Left renal cortex interstitium (tissue), 4 donors: ENCODE measurements at regions not wholly inside any gene's neighbourhood (a gene's known extent, or its start where the extent isn't known, plus 50 kb on each side); places are given as distances from the start of the nearest gene placed in this dataset.
"Not testable (repeated sequence)": the region's sequence is repeated elsewhere in the genome, so short reads cannot be mapped to it uniquely, and the experiment has no call there.

ENCODE experiments used
- DNase-seq, 4 donors: peaks; one replicate each; pipeline ENCODE4 v3.0.0-alpha.2; 2013; ENCODE audit warnings: low read depth in 4 of 4, low spot score in 2 of 4, missing footprints in 1 of 4

- DNase-seq: no peak
Observed at GRCh38 chr15:91413142-91413541, 313.1 kb downstream of the SV2B start.

DNA sequence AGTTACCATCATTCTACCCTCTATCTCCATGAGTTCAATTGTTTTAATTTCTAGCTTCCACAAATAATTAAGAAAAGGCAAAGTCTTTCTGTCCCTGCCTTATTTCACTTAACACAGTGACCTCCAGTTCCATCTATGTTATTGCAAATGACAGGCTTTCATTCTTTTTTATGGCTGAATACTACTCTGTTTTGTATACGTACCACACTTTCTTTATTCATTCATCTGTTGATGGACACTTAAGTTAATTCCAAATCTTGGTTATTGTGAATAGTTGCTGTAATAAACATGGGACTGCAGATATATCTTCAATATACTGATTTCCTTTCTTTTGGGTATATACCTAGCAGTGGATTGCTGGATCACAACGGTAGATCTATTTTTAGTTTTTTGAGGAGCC lies 314.1 kb downstream of the SV2B start:
- DNase-seq: no peak

GRCh38 chr15:91415258-91415657 lies 315.2 kb downstream of the SV2B start:
- DNase-seq: not testable (repeated sequence)

DNA sequence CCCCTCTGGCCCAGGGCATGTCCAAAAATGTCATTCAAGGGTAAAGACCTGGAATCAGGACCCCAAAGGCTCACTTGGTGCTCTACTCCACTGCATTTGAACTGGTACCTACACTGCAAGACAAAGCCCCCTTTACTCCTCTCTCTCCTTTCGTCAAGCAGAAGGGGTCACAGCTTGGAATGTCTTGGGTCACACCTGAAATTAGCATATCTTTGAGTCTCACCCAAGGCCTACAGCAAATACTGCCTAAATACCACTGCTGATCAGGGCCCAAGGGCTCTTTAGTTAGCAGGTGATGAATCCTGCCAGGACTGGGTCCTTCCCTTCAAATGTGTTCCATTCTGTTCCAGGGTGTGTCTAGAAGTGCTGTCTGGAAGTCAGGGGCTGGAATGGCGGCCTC lies 320.6 kb downstream of the SV2B start:
- DNase-seq: no peak

- DNase-seq: no peak
Observed at GRCh38 chr15:91422797-91423196, 322.7 kb downstream of the SV2B start.

DNA sequence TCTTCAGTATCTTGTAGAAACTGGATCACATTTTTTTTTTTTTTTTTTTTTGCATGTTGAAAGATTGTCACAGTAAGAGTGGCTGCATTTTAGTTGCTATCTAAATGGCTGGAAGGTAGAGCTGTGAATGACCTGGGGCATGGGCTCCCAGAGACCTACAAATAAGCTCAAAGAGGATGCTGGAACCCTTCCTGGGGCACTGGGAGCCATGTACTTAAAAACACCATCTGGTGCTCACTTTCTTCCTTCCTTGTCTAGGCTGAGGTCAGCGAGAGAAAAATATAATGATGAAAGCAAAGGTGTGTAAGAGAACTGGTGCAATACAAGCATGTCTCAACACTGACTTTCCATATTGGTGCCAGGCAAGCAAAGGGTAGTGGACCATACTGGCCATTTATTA lies 323.9 kb downstream of the SV2B start:
- DNase-seq: no peak

DNA sequence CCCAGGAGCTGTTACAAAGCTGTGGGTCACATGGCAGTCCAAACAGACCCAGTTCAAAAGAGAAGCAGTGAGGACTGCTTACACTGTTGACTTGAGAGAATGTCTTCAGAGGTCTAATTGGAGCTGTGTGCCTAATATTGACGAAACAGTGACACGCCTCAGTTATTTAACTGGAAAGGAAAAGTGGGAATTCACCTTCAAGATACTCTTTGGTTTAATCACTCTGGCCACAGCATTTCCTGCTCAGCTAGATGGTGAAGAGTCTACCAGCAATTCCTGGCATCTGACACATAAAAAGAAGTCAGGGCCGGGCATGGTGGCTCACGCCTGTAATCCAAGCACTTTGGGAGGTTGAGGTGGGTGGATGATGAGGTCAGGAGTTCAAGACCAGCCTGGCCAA lies 326.4 kb downstream of the SV2B start:
- no peak for DNase-seq

GRCh38 chr15:91429973-91430372 lies 329.9 kb downstream of the SV2B start:
- no peak for DNase-seq

DNA sequence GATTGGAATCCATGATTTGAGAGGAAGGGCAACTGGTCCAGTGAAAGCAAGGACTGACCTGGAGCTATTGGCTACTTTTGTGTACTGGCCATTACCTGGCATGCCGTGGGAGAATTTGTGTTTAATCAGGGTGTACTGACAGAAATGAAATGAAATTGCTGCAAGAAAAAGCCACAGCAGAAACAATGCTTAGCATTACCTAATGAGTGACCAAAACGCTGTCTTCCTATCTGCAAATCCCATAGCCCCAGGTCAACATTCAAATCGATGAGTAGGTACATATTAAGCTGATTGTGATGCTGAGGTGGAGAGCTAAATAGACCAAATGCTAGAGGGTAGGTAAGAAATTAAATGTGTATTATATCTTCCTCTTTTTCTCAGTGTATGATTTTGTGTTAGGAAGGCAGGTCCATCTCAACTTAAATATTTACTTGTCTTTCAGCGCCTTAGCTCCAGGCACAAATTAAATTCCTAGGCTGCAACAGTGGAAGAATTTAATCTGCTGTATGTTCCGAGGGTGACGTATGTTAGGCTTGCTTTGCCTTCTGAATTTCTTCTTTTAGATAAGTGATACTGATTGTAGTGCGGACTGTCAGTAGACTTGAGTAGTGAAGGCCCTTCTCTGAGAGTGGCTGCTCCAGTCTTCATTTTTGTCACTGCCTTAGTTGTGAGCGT lies 331.1 kb downstream of the SV2B start:
- DNase-seq: no peak

- DNase-seq: no peak
Observed at GRCh38 chr15:91435113-91435512, 335.1 kb downstream of the SV2B start.

- no peak for DNase-seq
Observed at GRCh38 chr15:91444656-91445055, 344.6 kb downstream of the SV2B start.

DNA sequence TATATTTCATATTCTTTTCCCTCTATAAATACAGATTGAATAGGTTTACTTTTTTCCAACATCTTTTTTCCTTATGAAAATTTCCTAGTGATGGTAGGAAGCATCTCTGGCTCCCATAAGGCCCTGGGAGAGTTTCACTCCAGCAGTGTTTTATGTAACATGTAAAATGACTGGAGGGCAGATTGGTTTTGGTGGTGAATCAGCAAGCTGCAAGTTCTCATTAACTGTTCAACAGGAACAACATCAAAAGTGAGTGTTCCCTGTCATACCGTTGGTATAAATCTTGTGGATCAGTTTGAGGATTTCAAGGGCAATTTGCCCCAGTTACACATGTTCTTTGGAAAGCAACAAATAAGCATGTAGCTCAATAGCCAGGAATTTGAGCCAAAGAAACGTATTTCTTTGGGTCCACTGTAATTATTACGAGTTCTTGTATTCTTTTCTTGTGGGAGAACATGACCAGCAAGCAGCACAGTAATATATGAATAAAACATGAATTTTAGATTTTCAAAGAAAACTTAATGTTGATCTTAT lies 345.7 kb downstream of the SV2B start:
- no peak for DNase-seq

GRCh38 chr15:91447991-91448644 lies 348.1 kb downstream of the SV2B start:
- DNase-seq: no peak

DNA sequence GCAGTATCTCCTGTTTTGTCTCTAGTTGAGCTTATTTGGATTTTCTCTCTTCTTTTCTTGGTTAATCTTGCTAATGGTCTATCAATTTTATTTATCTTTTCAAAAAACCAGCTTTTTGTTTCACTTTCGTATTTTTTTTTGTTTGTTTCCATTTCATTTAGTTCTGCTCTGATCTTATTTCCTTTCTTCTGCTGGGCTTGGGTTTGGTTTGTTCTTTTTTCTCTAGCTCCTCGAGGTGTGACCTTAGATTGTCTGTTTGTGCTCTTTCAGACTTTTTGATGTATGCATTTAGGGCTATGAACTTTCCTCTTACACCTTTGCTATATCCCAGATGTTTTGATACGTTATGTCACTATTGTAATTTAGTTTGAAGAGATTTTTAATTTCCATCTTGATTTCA lies 353.3 kb downstream of the SV2B start:
- DNase-seq: not testable (repeated sequence)

- DNase-seq: no peak
Observed at GRCh38 chr15:91456251-91456718, 356.2 kb downstream of the SV2B start.

DNA sequence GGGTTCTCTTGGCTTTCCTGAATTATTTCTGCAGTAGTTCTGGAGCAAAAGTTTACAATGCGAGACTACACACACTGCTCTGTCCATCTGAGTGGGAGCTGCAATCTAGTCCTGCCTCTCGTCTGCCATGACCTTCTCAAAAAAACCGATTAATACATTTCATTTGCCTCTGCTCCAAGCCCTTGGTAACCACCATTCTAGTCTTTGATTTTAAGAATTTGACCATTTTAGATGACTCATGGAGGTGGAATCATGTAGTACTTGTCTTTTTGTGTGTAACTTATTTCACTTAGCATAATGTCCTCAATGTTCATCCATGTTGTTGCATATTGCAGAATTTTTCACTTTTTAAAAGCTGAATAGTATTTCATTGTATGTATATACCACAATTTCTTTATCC lies 356.9 kb downstream of the SV2B start:
- DNase-seq: no peak

DNA sequence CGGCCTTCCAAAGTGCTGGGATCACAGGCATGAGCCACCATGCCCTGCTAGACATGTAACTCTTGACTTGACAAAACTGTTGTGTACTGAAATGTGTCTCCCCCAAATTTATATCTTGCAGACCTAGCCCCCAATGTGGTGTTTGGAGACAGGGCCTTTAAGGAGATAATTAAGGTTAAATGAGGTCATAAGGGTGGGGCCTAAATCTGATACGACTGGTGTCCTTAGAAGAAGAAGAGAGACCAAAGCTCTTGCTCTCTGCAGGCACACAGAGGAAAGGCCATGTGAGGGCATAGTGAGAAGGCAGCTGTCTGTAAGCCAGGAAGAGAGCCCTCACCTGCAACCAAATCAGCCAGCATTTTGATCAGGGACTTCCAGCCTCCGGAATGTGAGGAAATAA lies 361.3 kb downstream of the SV2B start:
- no peak for DNase-seq

DNA sequence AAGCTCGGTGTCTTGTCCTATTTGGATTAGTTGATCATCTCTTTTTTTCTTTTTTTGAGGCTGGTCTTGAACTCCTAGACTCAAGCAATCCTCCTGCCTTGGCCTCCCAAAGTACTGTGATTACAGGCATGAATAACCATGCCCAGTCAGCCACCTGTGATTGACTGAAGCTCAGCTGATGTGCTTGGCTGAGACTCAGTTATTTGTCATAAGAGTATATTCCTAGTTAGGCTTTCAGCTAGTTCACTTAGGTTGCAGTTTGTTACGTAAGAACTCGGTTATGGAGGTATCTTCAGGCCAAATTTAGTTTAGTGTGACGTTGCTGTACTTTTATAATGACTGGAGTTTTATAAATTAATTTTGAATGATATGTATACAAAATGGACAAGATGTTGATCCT lies 365.0 kb downstream of the SV2B start:
- DNase-seq: no peak

DNA sequence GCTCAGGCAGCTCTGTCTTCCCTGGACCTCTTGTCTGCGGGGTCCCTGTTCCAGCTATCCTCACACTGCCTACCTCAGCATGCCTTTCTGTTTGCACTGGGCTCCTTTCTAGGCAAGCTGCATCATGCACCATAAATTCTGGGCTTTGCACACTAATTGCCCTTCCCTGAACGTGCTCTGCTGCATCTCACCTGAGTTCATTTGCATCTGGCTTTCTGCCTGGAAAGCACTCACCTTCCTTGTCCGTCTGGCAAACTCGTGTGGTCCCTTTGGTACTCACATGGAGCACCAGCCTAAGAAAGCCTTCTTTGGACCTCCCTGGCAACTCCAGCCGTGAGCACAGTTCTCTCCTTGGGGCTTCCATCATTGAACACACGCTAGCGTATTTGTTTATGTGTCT lies 365.6 kb downstream of the SV2B start:
- DNase-seq: peak in 2 of 4 donors; percentile 34 to 50

DNA sequence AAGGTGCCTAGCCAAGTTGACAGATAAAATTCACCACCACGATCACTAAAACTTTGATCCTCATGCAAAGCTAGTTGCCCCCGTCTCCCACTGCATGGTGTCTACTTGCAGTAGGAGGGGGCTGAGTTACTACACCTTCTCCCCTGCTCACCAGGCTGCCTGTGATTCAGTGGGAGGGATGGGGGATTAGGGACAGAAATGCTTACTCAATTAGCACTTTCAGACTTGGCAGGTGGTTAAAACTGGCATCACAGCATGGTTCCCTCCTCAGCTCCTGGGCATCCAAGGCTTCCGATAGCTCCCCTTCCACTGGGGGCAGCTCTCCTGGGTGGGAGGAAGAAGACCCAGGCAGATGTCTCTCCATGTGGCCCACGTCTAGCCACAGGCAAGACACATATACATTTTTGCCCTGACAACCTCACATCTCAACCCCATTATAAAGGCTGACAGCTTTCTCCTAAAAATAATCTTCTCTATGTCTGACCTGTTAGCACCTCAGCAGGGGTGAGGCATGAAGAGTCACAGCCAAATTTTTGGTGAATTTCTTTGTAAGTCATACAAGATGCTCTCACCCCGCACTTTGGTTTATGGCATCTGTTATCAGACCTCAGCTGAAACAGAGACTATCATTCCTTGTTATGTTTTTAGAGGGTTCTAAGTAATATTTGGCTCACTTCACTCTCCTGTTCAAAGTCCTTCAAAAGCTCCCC lies 369.0 kb downstream of the SV2B start:
- no peak for DNase-seq
